ENCODE measurements at regions not wholly inside any gene's neighbourhood (a gene's known extent, or its start where the extent isn't known, plus 50 kb on each side); places are given as distances from the start of the nearest gene placed in this dataset.

DNA sequence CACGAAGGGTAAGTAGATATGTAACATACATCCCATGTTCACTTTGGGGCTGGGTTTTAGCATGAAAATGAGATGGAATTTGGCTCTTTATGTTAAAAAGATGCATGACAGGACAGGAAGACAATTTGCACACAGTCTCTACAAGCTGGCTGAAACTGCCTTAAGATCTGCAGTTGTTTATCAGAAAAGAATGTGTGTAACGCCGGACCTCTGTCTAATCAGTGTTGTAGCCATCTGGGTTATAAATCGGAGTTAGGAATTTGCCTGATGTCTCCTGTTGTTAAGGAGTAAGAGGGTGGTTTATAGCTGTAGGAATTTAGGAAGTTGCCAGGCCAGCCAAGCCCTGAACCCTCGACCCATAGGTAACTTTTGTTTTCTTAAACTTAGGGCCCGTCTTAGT lies 562.9 kb upstream of the FAT1 start:
- no peak for TF ChIP-seq ZNF274 (IDR thresholded peaks at IDR 0.05; ENCODE audit: low read depth, low read length)
- TF ChIP-seq YY1 (IDR thresholded peaks at IDR 0.05; ENCODE audit: insufficient read depth, insufficient read length) = no peak
- no peak for TF ChIP-seq SUZ12 (IDR thresholded peaks at IDR 0.05; ENCODE audit: extremely low read depth, insufficient read depth, insufficient read length)

Data from NT2/D1 (cell line).